Pons (tissue), 1 donor: ENCODE measurements at regions not wholly inside any gene's neighbourhood (a gene's known extent, or its start where the extent isn't known, plus 50 kb on each side); places are given as distances from the start of the nearest gene placed in this dataset.
A peak's percentile ranks its signal among the peaks of the same experiment; 100 is the strongest.
"Not testable (repeated sequence)": the region's sequence is repeated elsewhere in the genome, so short reads cannot be mapped to it uniquely, and the experiment has no call there.

Source experiments
- DNase-seq: peaks from one replicate; pipeline ENCODE4 v3.0.0-alpha.2; 2016; ENCODE audit warnings: low spot score

- not testable (repeated sequence) for DNase-seq
Observed at GRCh38 chr4:154907345-154908045, 126.4 kb downstream of the RBM46 start.

DNA sequence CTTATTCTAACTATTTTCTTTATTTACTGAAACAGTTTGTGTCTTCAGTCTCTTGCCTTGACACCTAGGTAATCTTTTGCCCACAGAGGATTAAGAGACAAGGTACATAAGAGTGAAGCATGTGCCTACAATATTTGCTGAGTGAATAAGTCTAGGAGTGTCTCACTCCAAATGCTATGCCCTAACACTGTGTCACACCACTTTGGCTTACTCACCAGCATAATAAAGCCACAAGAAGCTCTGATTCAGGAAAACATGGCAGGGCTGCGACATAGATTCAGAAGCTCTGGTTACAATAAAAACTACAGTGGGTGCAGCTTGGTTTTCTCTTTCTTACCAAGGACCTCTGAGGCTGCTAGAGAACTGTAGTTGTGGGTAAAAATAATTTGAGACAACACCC lies 127.1 kb downstream of the RBM46 start:
- no peak for DNase-seq

DNA sequence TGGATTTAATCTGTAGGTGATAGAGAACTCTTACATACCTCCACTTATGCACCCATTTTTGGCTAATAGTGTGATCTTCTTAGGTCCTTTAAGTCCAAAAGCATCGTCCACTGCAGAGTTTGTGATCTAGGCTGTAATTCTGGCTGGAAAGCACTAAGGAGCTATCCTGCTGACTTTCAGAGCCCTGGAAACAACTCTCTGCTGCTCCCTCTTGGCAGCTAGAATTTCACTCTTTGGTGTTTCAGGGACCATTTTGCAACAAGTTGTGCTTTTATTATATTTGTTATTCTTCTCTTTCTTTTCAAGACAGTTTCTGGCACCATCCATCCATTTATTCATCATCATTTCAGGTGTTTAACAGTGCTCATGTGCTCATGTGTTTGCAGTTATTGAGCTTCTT lies 130.0 kb downstream of the RBM46 start:
- no peak for DNase-seq

GRCh38 chr4:154911608-154912098 lies 130.6 kb downstream of the RBM46 start:
- no peak for DNase-seq

GRCh38 chr4:154916068-154916467 lies 135.0 kb downstream of the RBM46 start:
- DNase-seq = no peak

DNA sequence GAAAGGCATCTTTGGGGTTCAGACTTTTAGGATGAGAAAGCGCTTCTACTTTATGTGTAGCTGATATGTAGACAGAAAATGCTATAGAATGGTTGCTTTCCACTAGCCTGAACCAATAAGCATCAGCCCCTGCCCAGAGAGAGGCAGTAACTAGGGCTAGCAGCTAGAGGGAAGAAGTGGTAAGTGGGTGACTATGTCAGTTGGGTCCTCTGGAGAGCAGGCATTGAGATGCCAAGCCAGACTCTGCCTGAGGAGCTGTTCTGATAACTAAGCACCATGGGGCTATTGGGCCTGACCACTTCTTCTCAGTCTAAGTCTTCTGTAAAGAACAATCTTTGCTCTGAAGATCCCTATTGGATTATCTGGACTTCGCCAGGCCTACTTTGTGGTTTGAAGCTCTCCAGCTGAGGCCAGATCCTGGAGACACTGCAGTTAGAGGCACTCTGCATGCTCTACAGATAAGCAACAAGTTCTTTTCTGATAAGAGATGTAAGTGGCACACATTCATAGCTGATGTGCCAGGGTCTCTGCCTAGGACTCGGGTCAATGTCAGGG lies 146.1 kb downstream of the RBM46 start:
- no peak for DNase-seq

DNA sequence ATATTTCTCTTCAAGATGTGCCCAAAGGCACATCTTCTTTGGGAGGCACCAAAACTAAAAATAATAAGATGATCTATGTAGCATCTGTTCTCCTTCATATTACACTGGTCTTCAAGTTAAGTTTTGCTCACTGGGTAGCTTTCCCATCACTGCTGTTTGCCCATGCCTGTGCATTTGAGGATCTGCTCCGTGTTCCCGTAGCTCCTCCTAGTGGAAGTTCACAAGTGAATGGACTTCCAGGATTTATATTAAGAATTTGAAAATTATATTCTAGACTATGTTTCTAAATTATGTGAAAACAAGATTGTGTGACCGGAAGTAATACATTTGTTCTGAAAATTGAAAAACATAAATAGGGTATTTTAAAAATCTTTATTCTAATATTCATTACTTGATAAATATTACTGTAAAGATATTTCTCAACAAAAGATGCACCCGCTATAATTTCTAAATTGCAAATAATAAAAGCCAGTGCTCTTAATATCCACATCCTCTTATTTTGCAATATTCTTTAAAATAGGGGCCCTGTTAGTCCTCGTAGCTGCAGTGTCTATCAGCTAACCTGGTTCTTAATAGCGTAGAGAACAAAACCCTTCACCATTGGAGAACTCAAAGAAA lies 147.7 kb downstream of the RBM46 start:
- peak; percentile 39 for DNase-seq

- DNase-seq = no peak
Observed at GRCh38 chr4:154936873-154937272, 155.8 kb downstream of the RBM46 start.

GRCh38 chr4:154939851-154940250 lies 158.8 kb downstream of the RBM46 start:
- no peak for DNase-seq

DNA sequence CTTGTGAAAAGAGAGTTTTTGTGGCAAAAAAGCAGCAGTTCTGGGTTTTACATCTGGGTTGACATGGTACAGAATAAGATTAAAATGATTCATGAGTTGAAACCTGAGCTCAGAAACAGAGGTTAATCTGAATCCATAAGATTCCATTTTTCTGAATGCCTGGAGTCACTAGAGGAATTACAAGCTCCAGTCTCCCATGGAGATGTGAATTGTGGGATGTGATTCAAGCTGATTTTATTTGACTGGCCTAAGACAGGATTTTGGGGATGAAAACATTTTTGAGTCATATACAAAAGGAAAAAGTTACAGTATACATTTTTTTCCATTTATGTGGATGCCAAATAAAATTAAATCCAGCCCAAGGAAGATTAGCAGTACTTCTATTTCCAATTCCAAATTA lies 161.1 kb downstream of the RBM46 start:
- DNase-seq = no peak

- no peak for DNase-seq
Observed at GRCh38 chr4:154944996-154945395, 163.9 kb downstream of the RBM46 start.

DNA sequence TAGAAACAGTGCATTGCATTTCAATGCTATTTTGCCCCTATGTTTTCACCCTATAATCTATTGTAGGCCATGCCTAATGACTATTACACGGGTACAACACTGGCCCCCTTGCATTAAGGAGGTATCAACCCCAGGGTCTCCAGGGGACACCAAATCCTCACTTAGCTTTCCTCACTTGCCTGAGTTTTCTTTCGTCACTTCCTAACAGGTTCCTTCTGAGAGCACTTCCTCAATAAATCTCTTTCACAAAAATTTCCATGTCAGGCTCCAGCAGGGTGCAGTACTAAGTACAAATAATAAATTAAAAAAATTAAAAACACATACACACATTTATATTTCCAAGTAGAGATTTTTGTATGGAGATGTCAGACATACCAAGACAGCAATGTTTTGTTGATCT lies 165.0 kb downstream of the RBM46 start:
- no peak for DNase-seq

- DNase-seq = no peak
Observed at GRCh38 chr4:154953691-154954090, 172.6 kb downstream of the RBM46 start.

GRCh38 chr4:154954117-154954516 lies 173.0 kb downstream of the RBM46 start:
- DNase-seq = no peak

DNA sequence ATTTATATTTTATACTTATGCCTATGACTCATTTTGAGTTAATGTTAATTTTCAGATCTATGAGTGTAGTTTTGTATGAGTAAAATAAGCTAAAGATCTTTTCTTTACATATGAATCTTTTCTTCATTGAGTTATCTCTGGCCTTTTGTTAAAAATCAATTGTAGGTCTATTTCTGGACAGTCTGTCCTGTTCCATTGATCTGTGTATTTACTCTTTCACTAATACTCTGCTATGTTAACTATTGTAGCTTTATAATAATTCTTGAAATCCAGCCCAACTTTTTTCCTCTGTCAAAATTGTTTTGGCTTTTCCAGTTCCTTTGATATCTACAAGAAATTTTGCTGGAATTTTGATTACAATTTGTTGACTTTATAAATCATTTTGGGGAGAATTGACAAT lies 177.0 kb downstream of the RBM46 start:
- DNase-seq = no peak

- peak; percentile 36 for DNase-seq
Observed at GRCh38 chr4:154958621-154959358, 177.7 kb downstream of the RBM46 start.

DNA sequence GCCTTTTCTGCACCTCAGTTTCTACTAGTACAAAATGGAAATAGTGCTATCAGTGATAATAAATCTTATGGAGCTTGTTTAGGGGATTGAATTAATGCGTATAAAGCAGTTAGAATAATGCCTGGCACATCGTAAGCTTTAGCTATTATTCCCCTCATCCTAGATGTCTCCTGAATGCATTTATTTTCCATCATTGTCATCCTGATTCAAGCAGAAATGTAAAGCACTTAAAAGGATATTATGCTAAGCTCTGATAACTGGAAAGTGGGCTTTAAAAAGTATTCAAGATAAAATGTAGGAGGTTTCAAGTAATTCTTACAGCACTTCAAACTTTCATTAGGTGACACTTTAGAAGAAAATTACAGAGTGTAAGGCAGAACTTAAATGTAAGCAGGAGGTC lies 178.7 kb downstream of the RBM46 start:
- DNase-seq = no peak

DNA sequence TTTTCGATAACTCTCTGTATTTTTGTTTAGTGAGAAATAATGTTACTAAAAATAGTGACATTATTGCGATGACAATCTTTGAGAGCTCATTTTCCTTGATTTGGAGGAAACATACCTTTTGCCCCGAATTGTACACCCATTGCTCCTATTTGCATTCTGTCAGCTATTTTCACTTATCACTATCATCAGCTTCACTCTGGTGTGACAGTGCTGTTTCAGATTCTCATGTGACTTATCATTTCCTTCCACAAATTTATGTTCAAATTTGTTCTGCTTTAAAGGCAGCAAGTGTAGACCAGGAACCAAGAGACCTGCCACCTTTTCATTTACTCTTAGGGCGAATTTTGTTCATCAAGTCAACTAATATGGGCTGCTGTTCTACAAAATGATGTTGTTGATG lies 179.4 kb downstream of the RBM46 start:
- DNase-seq = no peak

GRCh38 chr4:154961263-154961662 lies 180.2 kb downstream of the RBM46 start:
- DNase-seq = no peak

DNA sequence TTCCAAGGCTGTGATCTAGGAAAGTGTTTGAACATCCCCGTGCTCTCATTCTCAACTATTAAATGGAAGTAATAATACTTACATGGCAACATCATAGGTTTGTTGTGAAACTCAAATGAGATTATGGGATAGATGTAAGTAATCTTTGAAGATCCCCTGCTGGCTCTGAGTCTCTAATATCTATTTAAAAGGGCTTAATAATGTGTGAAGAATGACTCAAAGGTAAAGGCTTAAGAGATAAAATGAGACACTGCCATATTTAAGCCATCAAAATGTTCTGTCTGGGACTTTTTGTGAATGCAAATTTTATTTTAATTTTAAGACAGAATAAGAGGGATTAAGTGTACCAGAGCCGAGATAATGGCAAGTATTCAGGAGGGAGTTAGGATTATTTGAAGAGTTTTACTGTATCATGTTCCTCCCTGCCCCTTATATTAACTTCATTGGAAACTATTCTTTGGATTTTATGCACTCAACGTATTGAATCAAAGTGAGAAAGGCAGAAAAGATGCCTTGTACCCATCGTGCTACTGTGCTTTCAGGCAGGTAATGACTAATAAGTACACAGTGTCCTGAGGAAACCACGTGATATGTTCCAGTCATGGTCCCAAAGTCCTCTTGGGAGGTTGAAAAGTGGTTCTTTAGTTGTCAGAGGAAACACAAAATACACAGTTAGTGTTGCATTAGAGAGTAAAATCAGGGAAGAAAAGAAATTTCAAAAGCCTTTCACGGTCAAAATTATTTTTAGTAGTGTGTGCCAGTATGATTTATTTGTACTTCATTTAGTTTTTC lies 192.4 kb downstream of the RBM46 start:
- no peak for DNase-seq

- no peak for DNase-seq
Observed at GRCh38 chr4:154977228-154977627, 196.2 kb downstream of the RBM46 start.
